HG03354 (cell line): ENCODE measurements at regions not wholly inside any gene's neighbourhood (a gene's known extent, or its start where the extent isn't known, plus 50 kb on each side); places are given as distances from the start of the nearest gene placed in this dataset.

ENCODE experiments used
- ATAC-seq: cut with Tn5 transposase; IDR thresholded peaks from one replicate; pipeline ENCODE4 v1.9.1; 2021; ENCODE audit warnings: mild to moderate bottlenecking; ENCODE audit not compliant: unreplicated experiment, poor library complexity, severe bottlenecking

- ATAC-seq, result no peak
Observed at GRCh38 chr5:60354311-60354710, 345.7 kb downstream of the DEPDC1B start.

DNA sequence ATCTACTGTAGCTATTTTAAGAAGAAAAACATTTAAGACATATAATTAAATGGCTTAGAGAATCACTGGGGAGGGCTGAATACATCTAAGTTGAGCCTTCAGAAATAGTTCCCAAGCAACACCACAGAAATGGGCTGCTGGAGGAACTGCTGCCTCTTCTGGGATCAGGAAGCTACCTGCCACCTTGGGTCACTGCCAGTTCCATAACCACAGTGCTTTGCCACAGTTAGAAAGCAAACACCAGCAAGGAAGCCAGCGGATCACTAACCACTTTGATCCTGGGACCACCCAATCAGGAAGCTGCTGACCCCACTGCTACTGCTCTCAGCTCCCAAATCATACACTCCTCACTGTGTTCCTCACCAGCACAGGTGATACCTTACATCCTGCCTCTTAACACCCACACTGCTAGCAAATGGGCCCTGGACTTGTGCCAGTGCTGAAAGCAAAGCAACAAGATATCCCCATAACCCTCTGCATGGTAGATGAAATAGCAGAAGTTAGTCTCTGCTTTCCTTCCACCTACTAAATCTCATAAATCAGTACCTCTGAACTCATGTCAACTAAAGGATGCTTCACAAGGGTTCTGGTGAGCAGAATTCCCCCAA is 346.9 kb downstream of the DEPDC1B start:
- ATAC-seq, result no peak

- ATAC-seq, result no peak
Observed at GRCh38 chr5:60350794-60351193, 349.2 kb downstream of the DEPDC1B start.

DNA sequence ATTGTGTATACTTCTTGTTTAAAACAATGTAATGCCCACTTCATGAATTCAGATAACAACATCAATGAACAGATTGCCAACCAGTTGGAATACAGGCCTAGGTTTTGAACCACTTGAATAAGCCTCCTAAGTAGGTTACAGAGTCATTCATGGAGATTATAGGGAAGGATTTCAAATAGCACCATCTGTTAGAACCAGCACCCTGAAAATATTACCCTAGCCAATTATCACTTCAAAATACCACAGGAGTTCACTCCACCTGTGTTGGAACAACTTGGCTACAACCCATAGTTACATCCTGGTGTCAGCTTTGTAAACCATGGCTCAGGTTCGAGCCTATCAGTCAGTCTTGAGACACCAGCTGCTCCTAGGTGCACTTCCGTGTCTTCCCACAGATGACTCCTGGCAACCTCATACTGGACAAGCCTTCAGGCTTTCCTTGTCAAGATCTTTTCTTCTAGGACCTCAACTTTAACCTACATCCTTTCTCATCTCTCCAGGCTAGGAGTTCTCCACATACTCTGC is 350.0 kb downstream of the DEPDC1B start:
- ATAC-seq, result no peak

DNA sequence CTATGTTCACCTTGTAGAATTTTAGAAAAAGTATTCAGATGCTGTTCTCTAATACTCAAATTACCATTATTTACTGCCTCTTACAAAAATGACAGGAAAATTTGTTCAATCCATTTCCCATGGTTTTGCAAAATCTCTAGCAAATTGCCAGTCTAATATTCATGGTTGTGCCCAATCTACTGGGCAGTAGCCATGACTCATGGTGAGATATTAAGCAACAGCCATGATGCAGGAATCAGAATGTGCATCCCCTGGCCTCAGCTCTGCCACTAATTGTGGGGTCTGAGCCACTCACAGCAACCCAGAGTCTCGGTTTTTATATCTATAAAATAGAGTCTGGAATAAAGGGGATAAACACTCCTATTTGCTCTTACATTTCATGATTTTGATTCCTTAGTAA is 353.6 kb downstream of the DEPDC1B start:
- no peak for ATAC-seq

DNA sequence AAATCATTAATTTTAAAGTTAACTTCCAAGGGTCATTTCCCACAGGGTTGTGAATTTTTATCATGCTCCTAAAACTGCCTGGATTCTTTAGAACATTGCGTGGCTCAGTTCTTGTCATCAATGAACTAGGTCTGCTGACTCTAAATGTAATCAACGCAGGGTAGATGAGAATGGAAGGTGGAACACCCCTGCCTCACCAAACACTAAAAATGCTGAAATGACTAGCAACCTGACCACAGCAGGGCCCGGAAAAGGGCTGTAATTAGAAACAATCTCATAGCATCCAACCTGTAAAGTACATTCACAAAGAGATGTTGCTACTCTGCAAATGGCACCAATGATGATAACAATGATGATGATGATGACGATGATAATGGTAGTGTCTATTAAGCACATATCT is 356.9 kb downstream of the DEPDC1B start:
- no peak for ATAC-seq

- no peak for ATAC-seq
Observed at GRCh38 chr5:60340965-60341471, 358.9 kb downstream of the DEPDC1B start.

DNA sequence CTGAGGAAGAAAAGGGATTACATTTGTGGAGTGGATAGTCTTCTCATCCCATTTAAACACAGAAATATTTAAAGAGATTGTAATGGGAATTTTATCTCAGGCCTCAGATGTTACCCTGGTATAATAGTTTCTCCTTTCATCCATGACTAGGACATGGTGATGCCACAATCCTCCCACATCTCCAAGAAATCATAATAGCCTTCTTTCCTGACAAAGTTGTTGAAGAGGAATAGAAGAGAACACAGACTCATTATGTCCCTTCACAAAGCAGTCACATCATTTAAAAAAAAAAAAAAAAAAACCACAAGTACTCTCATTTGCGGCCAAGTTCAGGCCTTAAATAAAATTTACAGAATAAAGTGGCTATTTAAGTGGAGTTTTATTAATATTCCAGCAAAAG is 359.6 kb downstream of the DEPDC1B start:
- ATAC-seq, result no peak

GRCh38 chr5:60339691-60340201 is 360.2 kb downstream of the DEPDC1B start:
- no peak for ATAC-seq

DNA sequence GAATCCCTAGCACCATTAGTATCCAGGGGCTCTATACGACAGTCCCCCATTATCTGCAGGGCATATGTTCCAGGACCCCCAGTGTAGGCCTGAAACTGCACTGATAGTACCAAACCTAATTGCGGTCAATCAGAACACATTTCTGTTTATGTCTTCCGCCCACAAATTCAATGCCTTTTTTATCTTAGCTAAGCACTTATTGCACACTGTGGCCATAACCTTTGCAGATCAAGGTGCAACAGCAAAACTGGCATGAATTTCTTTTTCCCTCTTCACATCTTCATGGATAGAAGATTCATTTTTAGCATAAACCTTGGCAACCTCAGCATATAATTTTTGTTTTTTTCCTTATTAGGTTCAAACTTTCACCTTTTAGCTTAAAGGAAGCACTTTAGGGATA is 361.1 kb downstream of the DEPDC1B start:
- ATAC-seq, result no peak

- ATAC-seq, result no peak
Observed at GRCh38 chr5:60336491-60336890, 363.5 kb downstream of the DEPDC1B start.

- ATAC-seq, result no peak
Observed at GRCh38 chr5:60335913-60336312, 364.1 kb downstream of the DEPDC1B start.

- ATAC-seq, result no peak
Observed at GRCh38 chr5:60334281-60334713, 365.7 kb downstream of the DEPDC1B start.

DNA sequence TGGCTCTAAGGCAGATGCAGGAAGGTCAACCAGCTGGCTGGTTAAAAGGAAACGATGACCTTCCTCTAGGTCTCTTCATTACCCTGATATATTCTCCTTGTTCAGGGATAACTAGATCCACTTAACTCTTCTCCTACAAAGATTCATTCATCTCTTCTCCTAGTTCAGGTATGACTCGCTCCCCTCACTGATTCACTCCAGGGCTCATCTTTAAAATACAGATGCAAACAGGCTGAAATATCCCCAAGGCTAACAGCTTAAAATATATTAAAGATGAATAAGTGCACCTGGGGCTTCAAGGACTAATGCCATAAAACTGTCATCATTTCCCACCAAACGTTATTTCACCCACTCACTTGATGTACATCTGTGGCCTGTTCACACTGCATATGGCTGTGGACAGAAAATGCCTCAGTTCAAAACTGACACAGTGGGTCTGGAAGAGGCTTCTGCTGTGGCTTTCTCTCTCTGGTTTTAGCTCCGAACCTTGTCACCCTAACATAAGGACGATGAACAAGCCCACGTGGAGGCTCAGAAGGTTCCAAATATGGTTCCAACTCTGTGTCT is 366.9 kb downstream of the DEPDC1B start:
- ATAC-seq, result no peak

GRCh38 chr5:60332244-60333004 is 367.5 kb downstream of the DEPDC1B start:
- ATAC-seq, result no peak

GRCh38 chr5:60330236-60330635 is 369.7 kb downstream of the DEPDC1B start:
- no peak for ATAC-seq

- no peak for ATAC-seq
Observed at GRCh38 chr5:60325870-60326269, 374.1 kb downstream of the DEPDC1B start.

GRCh38 chr5:60323596-60323995 is 376.4 kb downstream of the DEPDC1B start:
- no peak for ATAC-seq

GRCh38 chr5:60312098-60312497 is 387.9 kb downstream of the DEPDC1B start:
- no peak for ATAC-seq

GRCh38 chr5:60299944-60300343 is 400.0 kb downstream of the DEPDC1B start:
- no peak for ATAC-seq

DNA sequence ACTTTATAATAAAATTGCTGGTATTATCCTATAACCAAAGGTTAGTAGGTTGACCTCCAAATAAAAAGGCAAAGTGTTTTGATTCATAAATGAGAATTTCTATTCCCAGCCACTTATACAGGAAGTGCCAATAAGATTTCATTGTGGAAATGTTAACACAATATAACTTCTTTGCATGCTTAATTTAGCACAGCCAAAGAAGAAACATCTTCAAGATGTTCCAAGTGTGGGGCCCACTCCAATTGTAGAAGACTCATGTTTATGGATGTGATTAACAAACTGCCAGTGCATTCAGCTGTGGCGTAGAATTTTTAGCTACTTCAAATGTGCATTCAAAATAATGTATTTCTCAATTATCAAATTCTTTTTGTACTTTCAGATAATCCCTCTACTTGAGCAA is 402.3 kb downstream of the DEPDC1B start:
- ATAC-seq, result no peak
